ENCODE measurements at regions not wholly inside any gene's neighbourhood (a gene's known extent, or its start where the extent isn't known, plus 50 kb on each side); places are given as distances from the start of the nearest gene placed in this dataset.

DNA sequence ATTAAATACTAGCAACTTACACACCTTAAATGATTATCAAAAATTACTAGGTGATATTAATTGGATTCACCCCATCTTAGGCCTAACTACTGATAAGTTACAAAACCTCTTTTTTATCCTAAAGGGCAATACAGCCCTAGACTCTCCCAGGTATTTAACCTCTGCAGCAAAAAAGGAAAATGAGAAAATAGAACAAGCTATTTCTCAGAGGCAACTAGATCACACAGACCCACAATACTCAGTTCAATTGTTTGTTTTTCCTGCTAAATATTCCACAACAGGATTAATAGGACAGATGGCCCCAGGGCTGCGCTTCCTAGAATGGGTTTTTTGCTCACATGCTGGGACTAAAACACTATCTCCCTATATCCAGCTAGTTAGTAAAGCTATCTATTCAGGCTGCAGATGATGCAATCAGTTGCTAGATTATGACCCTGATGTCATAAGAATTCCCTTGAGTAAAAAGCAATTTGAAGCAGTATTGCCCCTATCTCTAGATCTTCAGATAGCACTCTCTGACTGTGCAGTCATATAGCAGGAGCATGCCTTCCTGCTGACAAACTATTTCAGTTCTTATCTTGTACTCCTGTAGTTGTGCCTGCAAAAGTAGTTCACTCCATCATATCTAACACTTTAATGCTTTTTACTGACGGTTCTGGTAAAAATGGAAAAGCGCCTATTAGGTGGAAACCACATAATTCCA lies 1595.5 kb upstream of the TENM4 start:
- Histone ChIP-seq H3K23ac (ENCODE audit: low read length) (no peak overlapping the region), H3K27me3 (ENCODE audit: insufficient read depth, low read length) (no peaks in the 10 kb centered on the region), H2BK120ac (ENCODE audit: insufficient read depth, low read length, poor library complexity) (no peak overlapping the region), H3K4ac (ENCODE audit: low read depth, low read length) (no peak overlapping the region), H3K27ac (ENCODE audit: low read depth, low read length) (no peak overlapping the region), H3K9me3 (ENCODE audit: insufficient read depth, low read depth, low read length) (peaks cover 2% of the 10 kb centered on the region), H3K4me3 (ENCODE audit: low read depth, low read length) (no peak overlapping the region), H4K8ac (ENCODE audit: low read depth, low read length) (no peak overlapping the region), H3K4me2 (ENCODE audit: low read length) (no peak overlapping the region), H2AK5ac (ENCODE audit: low read length) (no peak overlapping the region), H2BK5ac (ENCODE audit: low read depth, low read length, poor library complexity) (no peak overlapping the region), H3K79me1 (ENCODE audit: low read length) (no peaks in the 10 kb centered on the region), H3K79me2 (ENCODE audit: control insufficient read depth, insufficient read depth, low read length, poor library complexity) (no peaks in the 10 kb centered on the region), H4K91ac (ENCODE audit: low read depth, low read length) (no peak overlapping the region), H2AFZ (ENCODE audit: insufficient read depth, low read length, poor library complexity) (no peak overlapping the region), H3K14ac (ENCODE audit: low read length) (no peak overlapping the region), H2BK12ac (ENCODE audit: low read length) (no peak overlapping the region), H3K36me3 (ENCODE audit: control insufficient read depth in 1 of 2, insufficient read depth in 2 of 2, low read length in 2 of 2) (no peaks in the 10 kb centered on the region), H3K9ac (ENCODE audit: low read length) (no peak overlapping the region), H3K18ac (ENCODE audit: low read length) (no peak overlapping the region), H3K4me1 (ENCODE audit: control insufficient read depth in 1 of 2, insufficient read depth in 2 of 2, low read length in 2 of 2) (no peaks in the 10 kb centered on the region), H4K12ac (ENCODE audit: low read depth, low read length) (no peak overlapping the region)
- no CpG with 5 or more reads among the region's 3 CpGs for WGBS (ENCODE audit: extremely low coverage, insufficient coverage, insufficient read length)
- peak; percentile 43 to 76 for DNase-seq

DNA sequence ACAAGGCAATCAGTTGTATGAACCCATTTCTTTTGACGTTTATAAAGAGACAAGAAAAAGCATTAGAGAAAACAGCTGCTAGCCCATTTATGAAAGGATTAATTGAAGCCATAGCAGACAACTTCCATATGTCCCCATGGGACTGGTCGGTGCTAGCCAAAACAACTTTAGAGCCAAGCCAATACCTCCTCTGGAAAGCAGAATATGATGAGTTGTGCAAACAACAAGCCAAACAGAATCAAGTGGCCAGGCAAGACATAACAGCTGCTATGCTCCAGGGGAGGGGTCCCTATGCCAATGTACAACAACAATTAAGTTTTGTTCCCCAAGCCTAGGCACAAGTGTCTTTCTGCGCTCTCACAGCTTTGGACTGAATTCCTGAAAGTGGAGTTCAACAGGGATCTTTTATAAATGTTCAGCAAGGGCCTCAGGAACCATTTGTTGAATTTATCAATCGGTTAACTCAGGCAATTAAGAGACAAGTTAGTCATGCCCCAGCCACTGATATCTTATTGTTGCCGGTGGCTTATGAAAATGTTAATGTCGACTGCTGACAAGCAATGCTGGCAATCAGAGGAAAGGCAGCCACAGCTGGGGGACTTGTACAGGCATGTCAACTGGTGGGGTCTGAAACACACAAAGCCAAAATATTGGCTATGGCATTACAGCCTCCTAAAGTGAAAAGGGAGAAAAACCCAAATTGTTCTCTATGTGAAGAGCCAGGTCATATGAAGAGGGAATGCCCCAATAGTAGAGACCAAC lies 1593.1 kb upstream of the TENM4 start:
- DNase-seq, result no peak
- no peak overlapping the region for H4K8ac ChIP-seq (ENCODE audit: low read depth, low read length)
- no peak overlapping the region for H2BK120ac ChIP-seq (ENCODE audit: insufficient read depth, low read length, poor library complexity)
- no peak overlapping the region for H3K27ac ChIP-seq (ENCODE audit: low read depth, low read length)
- H3K9ac ChIP-seq (ENCODE audit: low read length), result no peak overlapping the region
- H3K4ac ChIP-seq (ENCODE audit: low read depth, low read length), result no peak overlapping the region
- no peak overlapping the region for H3K18ac ChIP-seq (ENCODE audit: low read length)
- H3K36me3 ChIP-seq (ENCODE audit: control insufficient read depth in 1 of 2, insufficient read depth in 2 of 2, low read length in 2 of 2), result no peaks in the 10 kb centered on the region
- H3K79me1 ChIP-seq (ENCODE audit: low read length), result no peaks in the 10 kb centered on the region
- H3K4me1 ChIP-seq (ENCODE audit: control insufficient read depth in 1 of 2, insufficient read depth in 2 of 2, low read length in 2 of 2), result no peaks in the 10 kb centered on the region
- H2BK5ac ChIP-seq (ENCODE audit: low read depth, low read length, poor library complexity), result no peak overlapping the region
- no peak overlapping the region for H2BK12ac ChIP-seq (ENCODE audit: low read length)
- H3K4me3 ChIP-seq (ENCODE audit: low read depth, low read length), result no peak overlapping the region
- no peak overlapping the region for H3K23ac ChIP-seq (ENCODE audit: low read length)
- H3K9me3 ChIP-seq (ENCODE audit: insufficient read depth, low read depth, low read length), result peaks cover 2% of the 10 kb centered on the region
- no peak overlapping the region for H4K12ac ChIP-seq (ENCODE audit: low read depth, low read length)
- no peaks in the 10 kb centered on the region for H3K79me2 ChIP-seq (ENCODE audit: control insufficient read depth, insufficient read depth, low read length, poor library complexity)
- no peak overlapping the region for H3K14ac ChIP-seq (ENCODE audit: low read length)
- no peak overlapping the region for H3K4me2 ChIP-seq (ENCODE audit: low read length)
- H4K91ac ChIP-seq (ENCODE audit: low read depth, low read length), result no peak overlapping the region
- no CpG with 5 or more reads among the region's 6 CpGs for WGBS (ENCODE audit: extremely low coverage, insufficient coverage, insufficient read length)
- no peak overlapping the region for H2AFZ ChIP-seq (ENCODE audit: insufficient read depth, low read length, poor library complexity)
- H3K27me3 ChIP-seq (ENCODE audit: insufficient read depth, low read length), result no peaks in the 10 kb centered on the region
- no peak overlapping the region for H2AK5ac ChIP-seq (ENCODE audit: low read length)

DNA sequence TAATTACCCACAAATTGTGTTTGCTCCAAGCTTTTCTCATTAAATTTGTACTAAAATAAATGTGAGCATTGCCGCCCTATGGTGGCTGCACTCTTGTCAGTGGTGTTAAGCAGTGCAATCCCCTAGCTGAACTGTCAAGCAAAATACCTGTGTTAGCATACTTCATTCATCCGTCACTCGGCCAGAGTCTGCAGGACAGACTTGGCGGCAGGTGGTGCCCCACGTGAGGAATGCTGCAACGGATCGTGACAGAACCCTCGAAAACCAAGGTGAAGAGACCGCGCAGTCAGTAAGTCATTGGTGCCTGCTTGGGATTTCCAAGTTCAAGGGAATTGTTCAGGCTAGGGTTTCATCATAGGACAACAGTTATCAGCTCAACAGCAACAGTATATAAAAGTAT lies 1592.1 kb upstream of the TENM4 start:
- Histone ChIP-seq H3K79me1 (ENCODE audit: low read length) (no peaks in the 10 kb centered on the region), H3K79me2 (ENCODE audit: control insufficient read depth, insufficient read depth, low read length, poor library complexity) (no peaks in the 10 kb centered on the region), H2AK5ac (ENCODE audit: low read length) (no peak overlapping the region), H4K91ac (ENCODE audit: low read depth, low read length) (no peak overlapping the region), H3K27ac (ENCODE audit: low read depth, low read length) (no peak overlapping the region), H2BK12ac (ENCODE audit: low read length) (no peak overlapping the region), H3K36me3 (ENCODE audit: control insufficient read depth in 1 of 2, insufficient read depth in 2 of 2, low read length in 2 of 2) (no peaks in the 10 kb centered on the region), H3K23ac (ENCODE audit: low read length) (no peak overlapping the region), H4K12ac (ENCODE audit: low read depth, low read length) (no peak overlapping the region), H3K14ac (ENCODE audit: low read length) (no peak overlapping the region), H3K9me3 (ENCODE audit: insufficient read depth, low read depth, low read length) (peaks cover 2% of the 10 kb centered on the region), H3K4me2 (ENCODE audit: low read length) (no peak overlapping the region), H3K4ac (ENCODE audit: low read depth, low read length) (no peak overlapping the region), H3K4me3 (ENCODE audit: low read depth, low read length) (no peak overlapping the region), H3K18ac (ENCODE audit: low read length) (no peak overlapping the region), H4K8ac (ENCODE audit: low read depth, low read length) (no peak overlapping the region), H2BK5ac (ENCODE audit: low read depth, low read length, poor library complexity) (no peak overlapping the region), H3K4me1 (ENCODE audit: control insufficient read depth in 1 of 2, insufficient read depth in 2 of 2, low read length in 2 of 2) (no peaks in the 10 kb centered on the region), H2BK120ac (ENCODE audit: insufficient read depth, low read length, poor library complexity) (no peak overlapping the region), H3K27me3 (ENCODE audit: insufficient read depth, low read length) (no peaks in the 10 kb centered on the region), H3K9ac (ENCODE audit: low read length) (no peak overlapping the region), H2AFZ (ENCODE audit: insufficient read depth, low read length, poor library complexity) (no peak overlapping the region)
- DNase-seq, result no peak
- WGBS (ENCODE audit: extremely low coverage, insufficient coverage, insufficient read length), result no CpG with 5 or more reads among the region's 10 CpGs

- Histone ChIP-seq H3K79me1 (ENCODE audit: low read length) (no peaks in the 10 kb centered on the region), H3K4me3 (ENCODE audit: low read depth, low read length) (no peak overlapping the region), H2BK5ac (ENCODE audit: low read depth, low read length, poor library complexity) (no peak overlapping the region), H2BK120ac (ENCODE audit: insufficient read depth, low read length, poor library complexity) (no peak overlapping the region), H2AFZ (ENCODE audit: insufficient read depth, low read length, poor library complexity) (no peak overlapping the region), H3K9me3 (ENCODE audit: insufficient read depth, low read depth, low read length) (no peaks in the 10 kb centered on the region), H2AK5ac (ENCODE audit: low read length) (no peak overlapping the region), H3K4ac (ENCODE audit: low read depth, low read length) (no peak overlapping the region), H3K4me1 (ENCODE audit: control insufficient read depth in 1 of 2, insufficient read depth in 2 of 2, low read length in 2 of 2) (no peaks in the 10 kb centered on the region), H4K8ac (ENCODE audit: low read depth, low read length) (no peak overlapping the region), H3K79me2 (ENCODE audit: control insufficient read depth, insufficient read depth, low read length, poor library complexity) (no peaks in the 10 kb centered on the region), H3K4me2 (ENCODE audit: low read length) (no peak overlapping the region), H3K14ac (ENCODE audit: low read length) (no peak overlapping the region), H3K23ac (ENCODE audit: low read length) (no peak overlapping the region), H2BK12ac (ENCODE audit: low read length) (no peak overlapping the region), H3K36me3 (ENCODE audit: control insufficient read depth in 1 of 2, insufficient read depth in 2 of 2, low read length in 2 of 2) (no peaks in the 10 kb centered on the region), H3K27ac (ENCODE audit: low read depth, low read length) (no peak overlapping the region), H3K9ac (ENCODE audit: low read length) (no peak overlapping the region), H3K18ac (ENCODE audit: low read length) (no peak overlapping the region), H4K91ac (ENCODE audit: low read depth, low read length) (no peak overlapping the region), H4K12ac (ENCODE audit: low read depth, low read length) (no peak overlapping the region), H3K27me3 (ENCODE audit: insufficient read depth, low read length) (no peaks in the 10 kb centered on the region)
- no CpG with 5 or more reads among the region's 1 CpG for WGBS (ENCODE audit: extremely low coverage, insufficient coverage, insufficient read length)
- DNase-seq, result no peak
These were observed 1589.4 kb upstream of the TENM4 start for GRCh38 chr11:81030186-81030585.

All from trophoblast cell (in vitro differentiated cells and primary cell).